ENCODE measurements at regions not wholly inside any gene's neighbourhood (a gene's known extent, or its start where the extent isn't known, plus 50 kb on each side); places are given as distances from the start of the nearest gene placed in this dataset.

GRCh38 chr18:28905509-28905908 is 728.6 kb upstream of the CDH2 start:
- POLR2A ChIA-PET (ENCODE audit: partially characterized antibody): no interaction called here
- no peak overlapping the region for H3K27ac Mint-ChIP-seq
- H3K36me3 Mint-ChIP-seq: no peaks in the 10 kb centered on the region
- CTCF ChIA-PET (ENCODE audit: partially characterized antibody): no interaction called here
- H3K4me1 ChIP-seq (ENCODE audit: insufficient read depth, low read length): no peaks in the 10 kb centered on the region
- H3K4me3 Mint-ChIP-seq: no peak overlapping the region
- no peaks in the 10 kb centered on the region for H3K9me3 ChIP-seq (ENCODE audit: control insufficient read depth in 1 of 2, low read length in 2 of 2)
- no peaks in the 10 kb centered on the region for H3K27me3 ChIP-seq (ENCODE audit: insufficient read depth, low read length)
- intact Hi-C loops (cut with micrococcal nuclease): no loop called here
- no peaks in the 10 kb centered on the region for H3K4me1 Mint-ChIP-seq
- H3K27me3 Mint-ChIP-seq: no peaks in the 10 kb centered on the region
- H3K9me3 Mint-ChIP-seq: peaks cover 0 to 34% (median 22%) of the 10 kb centered on the region in 8 donors
- no peak overlapping the region for H3K27ac ChIP-seq (ENCODE audit: low read depth, low read length)
- no peak for DNase-seq
- H3K4me3 ChIP-seq (ENCODE audit: low read length in 2 of 2): no peak overlapping the region
- no peaks in the 10 kb centered on the region for H3K36me3 ChIP-seq (ENCODE audit: insufficient read depth, low read length)

- no peaks in the 10 kb centered on the region for H3K36me3 Mint-ChIP-seq
- H3K4me3 Mint-ChIP-seq: no peak overlapping the region
- H3K9me3 Mint-ChIP-seq: peaks cover 0 to 34% (median 23%) of the 10 kb centered on the region in 8 donors
- H3K27me3 Mint-ChIP-seq: no peaks in the 10 kb centered on the region
- Histone ChIP-seq H3K36me3 (ENCODE audit: insufficient read depth, low read length) (no peaks in the 10 kb centered on the region), H3K4me3 (ENCODE audit: low read length in 2 of 2) (no peak overlapping the region), H3K27me3 (ENCODE audit: insufficient read depth, low read length) (no peaks in the 10 kb centered on the region), H3K27ac (ENCODE audit: low read depth, low read length) (no peak overlapping the region), H3K4me1 (ENCODE audit: insufficient read depth, low read length) (no peaks in the 10 kb centered on the region), H3K9me3 (ENCODE audit: control insufficient read depth in 1 of 2, low read length in 2 of 2) (no peaks in the 10 kb centered on the region)
- intact Hi-C loops (cut with micrococcal nuclease): no loop called here
- ChIA-PET POLR2A (ENCODE audit: partially characterized antibody) (no interaction called here), CTCF (ENCODE audit: partially characterized antibody) (no interaction called here)
- no peaks in the 10 kb centered on the region for H3K4me1 Mint-ChIP-seq
- DNase-seq: no peak
- no peak overlapping the region for H3K27ac Mint-ChIP-seq
These were observed 727.9 kb upstream of the CDH2 start for GRCh38 chr18:28904789-28905364.

- H3K27me3 ChIP-seq (ENCODE audit: insufficient read depth, low read length): no peaks in the 10 kb centered on the region
- no peak overlapping the region for H3K27ac ChIP-seq (ENCODE audit: low read depth, low read length)
- Mint-ChIP-seq H3K36me3 (no peaks in the 10 kb centered on the region), H3K4me1 (no peaks in the 10 kb centered on the region), H3K9me3 (peaks cover 0 to 34% (median 25%) of the 10 kb centered on the region in 8 donors), H3K27me3 (no peaks in the 10 kb centered on the region), H3K27ac (no peak overlapping the region), H3K4me3 (no peak overlapping the region)
- DNase-seq: no peak
- CTCF ChIA-PET (ENCODE audit: partially characterized antibody): no interaction called here
- no peak overlapping the region for H3K4me3 ChIP-seq (ENCODE audit: low read length in 2 of 2)
- no peaks in the 10 kb centered on the region for H3K36me3 ChIP-seq (ENCODE audit: insufficient read depth, low read length)
- H3K9me3 ChIP-seq (ENCODE audit: control insufficient read depth in 1 of 2, low read length in 2 of 2): no peaks in the 10 kb centered on the region
- POLR2A ChIA-PET (ENCODE audit: partially characterized antibody): no interaction called here
- intact Hi-C loops (cut with micrococcal nuclease): no loop called here
- H3K4me1 ChIP-seq (ENCODE audit: insufficient read depth, low read length): no peaks in the 10 kb centered on the region
These were observed 726.4 kb upstream of the CDH2 start for GRCh38 chr18:28903306-28903705.

GRCh38 chr18:28890791-28891190 is 713.9 kb upstream of the CDH2 start:
- CTCF ChIA-PET (ENCODE audit: partially characterized antibody): no interaction called here
- Histone ChIP-seq H3K36me3 (ENCODE audit: insufficient read depth, low read length) (no peaks in the 10 kb centered on the region), H3K4me3 (ENCODE audit: low read length in 2 of 2) (no peak overlapping the region), H3K9me3 (ENCODE audit: control insufficient read depth in 1 of 2, low read length in 2 of 2) (no peaks in the 10 kb centered on the region), H3K4me1 (ENCODE audit: insufficient read depth, low read length) (no peaks in the 10 kb centered on the region), H3K27ac (ENCODE audit: low read depth, low read length) (no peak overlapping the region), H3K27me3 (ENCODE audit: insufficient read depth, low read length) (no peaks in the 10 kb centered on the region)
- H3K36me3 Mint-ChIP-seq: no peaks in the 10 kb centered on the region
- no peak overlapping the region for H3K27ac Mint-ChIP-seq
- POLR2A ChIA-PET (ENCODE audit: partially characterized antibody): no interaction called here
- H3K4me3 Mint-ChIP-seq: no peak overlapping the region
- H3K9me3 Mint-ChIP-seq: peaks cover 3 to 19% (median 14%) of the 10 kb centered on the region in 8 donors
- intact Hi-C loops (cut with micrococcal nuclease): no loop called here
- no peak for DNase-seq
- H3K4me1 Mint-ChIP-seq: no peaks in the 10 kb centered on the region
- H3K27me3 Mint-ChIP-seq: no peaks in the 10 kb centered on the region

GRCh38 chr18:28884304-28884703 is 707.4 kb upstream of the CDH2 start:
- intact Hi-C loops (cut with micrococcal nuclease): no loop called here
- POLR2A ChIA-PET (ENCODE audit: partially characterized antibody): no interaction called here
- no peaks in the 10 kb centered on the region for H3K36me3 Mint-ChIP-seq
- H3K27me3 ChIP-seq (ENCODE audit: insufficient read depth, low read length): no peaks in the 10 kb centered on the region
- H3K9me3 ChIP-seq (ENCODE audit: control insufficient read depth in 1 of 2, low read length in 2 of 2): no peaks in the 10 kb centered on the region
- no peaks in the 10 kb centered on the region for H3K36me3 ChIP-seq (ENCODE audit: insufficient read depth, low read length)
- DNase-seq: no peak
- H3K4me3 Mint-ChIP-seq: no peak overlapping the region
- H3K27ac ChIP-seq (ENCODE audit: low read depth, low read length): no peak overlapping the region
- H3K4me1 ChIP-seq (ENCODE audit: insufficient read depth, low read length): no peaks in the 10 kb centered on the region
- H3K4me3 ChIP-seq (ENCODE audit: low read length in 2 of 2): no peak overlapping the region
- H3K27me3 Mint-ChIP-seq: no peaks in the 10 kb centered on the region
- CTCF ChIA-PET (ENCODE audit: partially characterized antibody): no interaction called here
- no peaks in the 10 kb centered on the region for H3K4me1 Mint-ChIP-seq
- H3K9me3 Mint-ChIP-seq: peaks cover 3 to 27% (median 10%) of the 10 kb centered on the region in 8 donors
- no peak overlapping the region for H3K27ac Mint-ChIP-seq

GRCh38 chr18:28880856-28881255 is 703.9 kb upstream of the CDH2 start:
- H3K4me1 ChIP-seq (ENCODE audit: insufficient read depth, low read length): no peaks in the 10 kb centered on the region
- Mint-ChIP-seq H3K9me3 (peaks cover 2 to 28% (median 6%) of the 10 kb centered on the region in 8 donors), H3K4me3 (no peak overlapping the region), H3K27me3 (no peaks in the 10 kb centered on the region), H3K36me3 (no peaks in the 10 kb centered on the region), H3K4me1 (no peaks in the 10 kb centered on the region), H3K27ac (no peak overlapping the region)
- CTCF ChIA-PET (ENCODE audit: partially characterized antibody): no interaction called here
- POLR2A ChIA-PET (ENCODE audit: partially characterized antibody): no interaction called here
- peaks cover 0 to 7% of the 10 kb centered on the region in 2 donors for H3K9me3 ChIP-seq (ENCODE audit: control insufficient read depth in 1 of 2, low read length in 2 of 2)
- H3K4me3 ChIP-seq (ENCODE audit: low read length in 2 of 2): no peak overlapping the region
- no peak for DNase-seq
- H3K27ac ChIP-seq (ENCODE audit: low read depth, low read length): no peak overlapping the region
- H3K27me3 ChIP-seq (ENCODE audit: insufficient read depth, low read length): no peaks in the 10 kb centered on the region
- intact Hi-C loops (cut with micrococcal nuclease): no loop called here
- H3K36me3 ChIP-seq (ENCODE audit: insufficient read depth, low read length): no peaks in the 10 kb centered on the region

GRCh38 chr18:28875059-28875458 is 698.1 kb upstream of the CDH2 start:
- Histone ChIP-seq H3K4me1 (ENCODE audit: insufficient read depth, low read length) (no peaks in the 10 kb centered on the region), H3K36me3 (ENCODE audit: insufficient read depth, low read length) (no peaks in the 10 kb centered on the region), H3K27ac (ENCODE audit: low read depth, low read length) (no peak overlapping the region), H3K9me3 (ENCODE audit: control insufficient read depth in 1 of 2, low read length in 2 of 2) (peaks cover 0 to 13% of the 10 kb centered on the region in 2 donors), H3K27me3 (ENCODE audit: insufficient read depth, low read length) (no peaks in the 10 kb centered on the region), H3K4me3 (ENCODE audit: low read length in 2 of 2) (no peak overlapping the region)
- no peak overlapping the region for H3K4me3 Mint-ChIP-seq
- CTCF ChIA-PET (ENCODE audit: partially characterized antibody): no interaction called here
- POLR2A ChIA-PET (ENCODE audit: partially characterized antibody): no interaction called here
- peaks cover 0 to 24% (median 16%) of the 10 kb centered on the region in 8 donors for H3K9me3 Mint-ChIP-seq
- no peaks in the 10 kb centered on the region for H3K27me3 Mint-ChIP-seq
- no peak overlapping the region for H3K27ac Mint-ChIP-seq
- no peaks in the 10 kb centered on the region for H3K4me1 Mint-ChIP-seq
- DNase-seq: no peak
- no peaks in the 10 kb centered on the region for H3K36me3 Mint-ChIP-seq
- intact Hi-C loops (cut with micrococcal nuclease): no loop called here

- CTCF ChIA-PET (ENCODE audit: partially characterized antibody): no interaction called here
- POLR2A ChIA-PET (ENCODE audit: partially characterized antibody): no interaction called here
- intact Hi-C loops (cut with micrococcal nuclease): no loop called here
These were observed 686.5 kb upstream of the CDH2 start for GRCh38 chr18:28863396-28863795.

More at GRCh38 chr18:28863396-28863795, 686.5 kb upstream of the CDH2 start:
- no peaks in the 10 kb centered on the region for H3K4me1 ChIP-seq (ENCODE audit: insufficient read depth, low read length)
- H3K9me3 Mint-ChIP-seq: peaks cover 2 to 25% (median 14%) of the 10 kb centered on the region in 8 donors
- no peak overlapping the region for H3K27ac Mint-ChIP-seq
- no peaks in the 10 kb centered on the region for H3K9me3 ChIP-seq (ENCODE audit: control insufficient read depth in 1 of 2, low read length in 2 of 2)
- no peaks in the 10 kb centered on the region for H3K27me3 ChIP-seq (ENCODE audit: insufficient read depth, low read length)
- H3K27ac ChIP-seq (ENCODE audit: low read depth, low read length): no peak overlapping the region
- H3K27me3 Mint-ChIP-seq: no peaks in the 10 kb centered on the region
- H3K4me3 Mint-ChIP-seq: no peak overlapping the region
- no peaks in the 10 kb centered on the region for H3K4me1 Mint-ChIP-seq
- H3K36me3 ChIP-seq (ENCODE audit: insufficient read depth, low read length): no peaks in the 10 kb centered on the region
- no peak for DNase-seq
- H3K36me3 Mint-ChIP-seq: no peaks in the 10 kb centered on the region
- no peak overlapping the region for H3K4me3 ChIP-seq (ENCODE audit: low read length in 2 of 2)

All from CD4-positive, alpha-beta memory T cell (primary cell).